ENCODE measurements at regions not wholly inside any gene's neighbourhood (a gene's known extent, or its start where the extent isn't known, plus 50 kb on each side); places are given as distances from the start of the nearest gene placed in this dataset.
"Not testable (repeated sequence)": the region's sequence is repeated elsewhere in the genome, so short reads cannot be mapped to it uniquely, and the experiment has no call there.

- 85% methylated on average over 2 of the region's 2 CpGs; no CpG with 5 or more reads in 1 of the 2 experiments for WGBS, 2 experiments (ENCODE audit: extremely low coverage in 1 of 2, insufficient coverage in 1 of 2, insufficient read length in 1 of 2, insufficient replicate concordance in 2 of 2, low coverage in 1 of 2, low lambda C conversion rate in 2 of 2, missing lambda C conversion rate in 1 of 2)
- H3K79me2 ChIP-seq (ENCODE audit: control insufficient read depth in 1 of 2, insufficient read depth in 2 of 2, low read length in 2 of 2); H2BK5ac ChIP-seq (ENCODE audit: low read depth, low read length); H3K14ac ChIP-seq (ENCODE audit: insufficient read length); H3K27me3 ChIP-seq (replicated peaks in 1 of 4; ENCODE audit: control insufficient read depth in 3 of 4, extremely low read depth in 1 of 4, insufficient read depth in 3 of 4, low read length in 3 of 4); H3K36me3 ChIP-seq (ENCODE audit: control insufficient read depth in 2 of 4, insufficient read depth in 4 of 4, low read length in 3 of 4); DNase-seq (ENCODE audit: low read depth in 1 of 2, low spot score in 2 of 2); H4K8ac ChIP-seq (ENCODE audit: extremely low read depth, insufficient read depth, low read length); H2AK5ac ChIP-seq (ENCODE audit: low read depth, low read length); H3K4me1 ChIP-seq (replicated peaks in 1 of 4; ENCODE audit: control insufficient read depth in 3 of 4, insufficient read depth in 4 of 4, low read length in 3 of 4); H4K20me1 ChIP-seq (replicated peaks in 1 of 2; ENCODE audit: control insufficient read depth in 1 of 2, insufficient read depth in 2 of 2, low read length in 2 of 2); H2BK20ac ChIP-seq (ENCODE audit: low read length); H2BK120ac ChIP-seq (replicated peaks; ENCODE audit: low read depth, low read length); H4K5ac ChIP-seq (ENCODE audit: insufficient read length, low read depth, low read length); FAIRE-seq; H3K23ac ChIP-seq (ENCODE audit: insufficient read length); H3K9ac ChIP-seq (replicated peaks in 1 of 4; ENCODE audit: extremely low read depth in 1 of 4, low read depth in 3 of 4, low read length in 3 of 4); H2BK12ac ChIP-seq (ENCODE audit: low read depth, low read length); H2AFZ ChIP-seq (ENCODE audit: low read length); H3K4me3 ChIP-seq (ENCODE audit: extremely low read depth in 1 of 4, insufficient read depth in 2 of 4, low read depth in 3 of 4, low read length in 4 of 4); H2BK15ac ChIP-seq (ENCODE audit: low read length); H3K23me2 ChIP-seq (ENCODE audit: low read depth, low read length); H3K79me1 ChIP-seq (ENCODE audit: low read depth, low read length); H3K4me2 ChIP-seq (ENCODE audit: insufficient read depth in 1 of 2, low read depth in 2 of 2, low read length in 2 of 2); POLR2A ChIA-PET (ENCODE audit: partially characterized antibody); H3K4ac ChIP-seq (replicated peaks; ENCODE audit: insufficient read length, low read depth, low read length); H4K91ac ChIP-seq (replicated peaks; ENCODE audit: insufficient read length, low read length); H3K9me3 ChIP-seq (ENCODE audit: insufficient read depth in 2 of 2, low read depth in 1 of 2, low read length in 1 of 2); H3K18ac ChIP-seq (ENCODE audit: extremely low read depth, low read length); H3K56ac ChIP-seq (replicated peaks; ENCODE audit: insufficient read length, low read depth, low read length); H3K27ac ChIP-seq (ENCODE audit: low read depth, low read length): not testable (repeated sequence)
- CTCF ChIA-PET (ENCODE audit: partially characterized antibody) = interaction anchor here (1.8 to 7.7 kb wide), 2 partner anchors 8 to 11 kb away, joined by 4 to 32 read pairs; no protein-coding TSS in a partner anchor
These were observed 53.1 kb upstream of the TMEM252 start for GRCh38 chr9:68593760-68594159.
